ENCODE measurements at regions not wholly inside any gene's neighbourhood (a gene's known extent, or its start where the extent isn't known, plus 50 kb on each side); places are given as distances from the start of the nearest gene placed in this dataset.

- Histone ChIP-seq H3K9me3 (ENCODE audit: control insufficient read depth, insufficient read depth, low read depth, low read length) (no peaks in the 10 kb centered on the region), H3K4me1 (ENCODE audit: control insufficient read depth, insufficient read depth, low read length) (no peaks in the 10 kb centered on the region), H3K36me3 (ENCODE audit: control insufficient read depth in 2 of 2, insufficient read depth in 1 of 2, low read length in 2 of 2) (no peaks in the 10 kb centered on the region), H3K27ac (ENCODE audit: extremely low read depth, low read depth, low read length) (no peak overlapping the region), H3K4me3 (ENCODE audit: low read depth, low read length) (no peak overlapping the region)
- TF ChIP-seq PRDM6 (tag by site-specific recombination; IDR thresholded peaks at IDR 0.05) (no peak), ZNF600 (tag by site-specific recombination; IDR thresholded peaks at IDR 0.05) (no peak), SETDB1 (IDR thresholded peaks at IDR 0.05; ENCODE audit: insufficient read length, low read length) (no peak), ZFP3 (tag by site-specific recombination; IDR thresholded peaks at IDR 0.05; ENCODE audit: low read depth) (no peak), ZNF777 (tag by site-specific recombination; IDR thresholded peaks at IDR 0.05; ENCODE audit: borderline replicate concordance) (no peak), ZNF121 (tag by site-specific recombination; IDR thresholded peaks at IDR 0.05) (no peak), ZNF114 (tag by site-specific recombination; IDR thresholded peaks at IDR 0.05) (no peak), ZNF239 (tag by site-specific recombination; IDR thresholded peaks at IDR 0.05) (no peak), OVOL3 (tag by site-specific recombination; IDR thresholded peaks at IDR 0.05) (no peak), SCRT1 (tag by site-specific recombination; IDR thresholded peaks at IDR 0.05; ENCODE audit: borderline replicate concordance) (no peak), ZNF274 (IDR thresholded peaks at IDR 0.05; ENCODE audit: low read length) (no peak), ZNF274 (tag by site-specific recombination; IDR thresholded peaks at IDR 0.05; ENCODE audit: borderline replicate concordance) (no peak), ZNF654 (tag by site-specific recombination; IDR thresholded peaks at IDR 0.05; ENCODE audit: low read depth) (no peak), ZNF157 (tag by site-specific recombination; IDR thresholded peaks at IDR 0.05) (no peak)
- ChIA-PET POLR2A (no interaction called here), CTCF (no interaction called here)
Measured at GRCh38 chr4:187414716-187415115, 580.9 kb upstream of the ZFP42 start.

- Histone ChIP-seq H3K4me3 (ENCODE audit: low read depth, low read length) (no peak overlapping the region), H3K36me3 (ENCODE audit: control insufficient read depth in 2 of 2, insufficient read depth in 1 of 2, low read length in 2 of 2) (no peaks in the 10 kb centered on the region), H3K4me1 (ENCODE audit: control insufficient read depth, insufficient read depth, low read length) (no peaks in the 10 kb centered on the region), H3K9me3 (ENCODE audit: control insufficient read depth, insufficient read depth, low read depth, low read length) (no peaks in the 10 kb centered on the region), H3K27ac (ENCODE audit: extremely low read depth, low read depth, low read length) (no peak overlapping the region)
- CTCF ChIA-PET: no interaction called here
- POLR2A ChIA-PET: no interaction called here
- TF ChIP-seq ZNF280D (tag by site-specific recombination; IDR thresholded peaks at IDR 0.05) (no peak), OSR2 (tag by site-specific recombination; IDR thresholded peaks at IDR 0.05) (no peak), PBX3 (CRISPR knock-in tag; IDR thresholded peaks at IDR 0.05) (no peak), ZNF24 (tag by site-specific recombination; IDR thresholded peaks at IDR 0.05) (no peak), ZNF513 (tag by site-specific recombination; IDR thresholded peaks at IDR 0.05) (no peak), ZNF140 (tag by site-specific recombination; IDR thresholded peaks at IDR 0.05) (no peak), KLF16 (tag by site-specific recombination; IDR thresholded peaks at IDR 0.05) (no peak), ZBTB44 (tag by site-specific recombination; IDR thresholded peaks at IDR 0.05) (no peak), ZNF830 (tag by site-specific recombination; IDR thresholded peaks at IDR 0.05; ENCODE audit: low read depth) (no peak), ZNF792 (tag by site-specific recombination; IDR thresholded peaks at IDR 0.05) (no peak), ZNF114 (tag by site-specific recombination; IDR thresholded peaks at IDR 0.05) (no peak), ZNF704 (tag by site-specific recombination; IDR thresholded peaks at IDR 0.05) (no peak), MEIS1 (CRISPR knock-in tag; IDR thresholded peaks at IDR 0.05; ENCODE audit: borderline replicate concordance) (no peak)
Measured at GRCh38 chr4:187415231-187415630, 580.3 kb upstream of the ZFP42 start.

Measured in HEK293 (cell line).